Glomerular visceral epithelial cell (primary cell): ENCODE measurements at regions not wholly inside any gene's neighbourhood (a gene's known extent, or its start where the extent isn't known, plus 50 kb on each side); places are given as distances from the start of the nearest gene placed in this dataset.

ENCODE experiments used
- DNase-seq: peaks from one replicate; pipeline ENCODE4 v3.0.0-alpha.2; 2016; ENCODE audit errors: extremely low spot score

DNA sequence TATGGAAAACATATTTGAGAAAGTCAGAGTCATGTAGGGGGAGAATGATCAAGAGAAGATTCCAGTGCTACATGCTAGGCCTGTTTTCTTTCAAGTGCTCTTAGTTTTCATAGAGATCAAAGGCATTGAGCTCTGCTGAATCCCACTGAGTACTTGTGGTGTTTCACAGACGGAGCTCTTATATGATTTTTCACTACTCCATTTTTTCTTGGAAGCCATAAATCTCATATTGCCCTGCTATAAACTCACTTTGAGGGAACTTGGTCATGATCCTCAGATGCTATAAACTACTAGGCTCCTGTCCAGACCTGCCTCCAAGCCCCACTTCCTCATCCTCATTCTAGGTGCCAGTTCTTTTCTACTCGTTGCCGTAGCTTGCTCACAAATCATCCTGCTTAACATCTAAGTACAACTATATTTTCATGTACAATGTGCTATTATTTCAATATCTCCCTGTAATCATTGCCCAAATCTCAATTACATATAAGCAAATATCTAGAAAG lies 180.8 kb upstream of the CCDC179 start:
- DNase-seq = no peak

DNA sequence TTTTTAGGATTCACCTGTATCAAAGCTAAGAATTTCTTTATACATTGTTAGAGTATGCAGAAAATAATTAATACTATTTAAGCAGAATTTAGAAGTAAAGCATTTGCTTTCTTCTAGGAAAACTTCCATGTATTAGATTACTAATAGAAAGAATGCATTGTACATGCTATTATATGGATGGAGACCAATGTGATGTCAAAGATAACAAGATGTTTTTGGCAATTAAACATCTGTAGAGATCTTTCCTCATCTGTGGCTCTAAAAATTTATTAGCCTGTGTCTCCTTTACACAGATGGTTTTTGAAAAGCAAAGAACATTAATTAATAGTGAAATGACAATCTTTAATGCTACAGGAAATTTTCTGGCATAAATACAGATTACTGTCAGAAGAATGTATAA lies 198.4 kb upstream of the CCDC179 start:
- DNase-seq = no peak

DNA sequence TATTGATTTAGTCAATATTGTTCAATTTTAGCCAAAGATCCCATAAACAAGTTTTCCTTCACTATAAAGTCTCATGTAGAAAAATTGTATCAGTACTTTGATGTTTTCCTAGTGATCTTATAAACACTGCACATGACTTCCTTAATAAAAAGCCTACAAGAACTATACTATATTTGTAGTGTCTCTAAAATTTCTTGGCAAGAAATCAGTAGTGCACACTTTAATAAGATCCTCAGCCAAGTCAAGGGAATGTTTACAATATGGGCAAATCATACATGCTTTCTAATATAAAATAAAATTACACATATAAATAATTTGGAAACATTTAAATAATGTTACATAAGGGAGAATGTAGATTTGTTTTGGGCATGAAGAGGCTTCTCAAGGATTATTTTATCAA lies 203.0 kb upstream of the CCDC179 start:
- no peak for DNase-seq

DNA sequence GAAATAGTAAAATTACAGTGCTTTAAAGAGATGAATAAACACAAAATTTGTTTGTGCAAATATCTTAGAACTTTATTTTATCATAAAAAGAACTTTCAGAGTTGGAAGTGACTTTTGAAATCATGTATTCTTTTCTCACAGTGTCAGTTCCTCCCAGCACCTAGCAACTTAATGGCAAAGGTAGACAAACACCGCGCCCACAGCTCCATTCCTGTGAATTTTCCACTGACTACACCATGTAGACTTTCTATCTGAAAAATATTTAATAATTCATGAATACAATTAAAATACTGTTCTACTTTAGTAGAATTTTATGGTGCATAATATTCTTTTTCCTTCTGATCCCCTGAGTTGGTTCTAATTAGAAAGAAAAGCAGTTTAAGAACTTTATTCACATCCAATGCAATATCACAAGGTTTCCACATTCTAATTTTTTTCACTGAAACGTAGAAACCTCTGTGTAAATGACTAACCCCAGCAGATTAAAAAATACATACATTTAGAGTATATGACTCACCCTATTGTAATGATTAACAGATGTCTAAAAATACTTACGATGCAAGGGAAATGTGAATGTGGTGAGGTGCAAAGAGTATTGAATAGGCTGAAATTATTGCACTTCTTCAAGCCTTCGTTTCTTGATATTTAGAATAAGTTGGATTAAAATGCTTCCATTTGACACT lies 218.2 kb upstream of the CCDC179 start:
- peak; percentile 20 for DNase-seq

DNA sequence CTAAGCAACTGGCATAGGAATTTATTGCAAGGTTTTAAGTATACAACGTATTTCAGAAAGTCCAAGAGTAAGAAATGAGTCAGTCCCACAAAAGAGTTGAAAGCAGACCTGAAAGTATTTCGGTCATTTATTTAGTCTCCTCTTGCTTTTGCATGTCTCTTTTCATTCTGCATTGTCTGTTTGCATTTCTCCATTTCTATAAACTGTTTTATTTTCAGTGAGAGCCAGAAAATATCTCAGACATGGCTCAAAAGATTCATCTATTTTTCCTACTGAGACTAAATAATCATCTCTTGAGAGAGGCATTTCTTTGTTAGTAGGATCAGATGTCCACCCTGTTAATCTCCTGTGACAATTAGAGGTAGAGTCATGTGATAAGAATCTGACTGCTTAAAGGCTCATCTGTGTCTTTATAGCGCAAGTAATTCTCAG lies 219.1 kb upstream of the CCDC179 start:
- no peak for DNase-seq

DNA sequence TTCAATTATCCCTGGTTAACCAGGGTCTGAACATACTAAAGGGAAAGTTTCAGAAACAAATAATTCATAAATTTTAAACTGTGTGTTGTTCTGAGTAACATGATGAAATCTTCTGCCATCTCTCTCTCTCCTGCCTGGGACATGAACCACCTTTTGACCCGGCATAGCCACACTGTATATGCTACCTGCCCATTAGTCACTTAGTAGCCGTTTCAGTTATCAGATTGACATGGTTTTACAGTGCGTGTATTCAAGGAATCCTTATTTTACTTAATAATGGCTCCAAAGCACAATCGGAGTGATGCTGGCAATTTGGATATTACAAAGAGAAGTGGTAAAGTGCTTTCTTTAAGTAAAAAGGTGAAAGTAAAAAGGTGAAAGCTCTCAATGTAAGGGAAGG lies 227.1 kb upstream of the CCDC179 start:
- DNase-seq = no peak

DNA sequence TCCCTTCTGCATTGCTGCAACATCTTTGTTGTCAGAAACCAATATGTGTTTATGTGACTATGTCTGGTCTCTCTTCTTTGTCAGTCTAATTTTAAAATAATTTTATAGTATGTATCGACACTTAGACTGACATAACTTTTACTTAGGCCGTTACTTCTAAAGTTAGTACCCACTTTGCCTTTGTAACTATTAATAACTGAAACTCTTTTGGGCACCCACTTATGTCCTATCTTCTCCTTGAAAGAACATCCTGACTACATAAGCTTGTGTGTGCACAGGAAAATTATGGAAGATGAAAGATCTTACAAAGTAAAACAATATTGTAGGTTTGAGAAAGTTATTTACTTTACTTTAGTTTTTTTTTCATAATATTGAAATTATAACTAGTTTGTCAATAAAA lies 230.4 kb upstream of the CCDC179 start:
- no peak for DNase-seq

DNA sequence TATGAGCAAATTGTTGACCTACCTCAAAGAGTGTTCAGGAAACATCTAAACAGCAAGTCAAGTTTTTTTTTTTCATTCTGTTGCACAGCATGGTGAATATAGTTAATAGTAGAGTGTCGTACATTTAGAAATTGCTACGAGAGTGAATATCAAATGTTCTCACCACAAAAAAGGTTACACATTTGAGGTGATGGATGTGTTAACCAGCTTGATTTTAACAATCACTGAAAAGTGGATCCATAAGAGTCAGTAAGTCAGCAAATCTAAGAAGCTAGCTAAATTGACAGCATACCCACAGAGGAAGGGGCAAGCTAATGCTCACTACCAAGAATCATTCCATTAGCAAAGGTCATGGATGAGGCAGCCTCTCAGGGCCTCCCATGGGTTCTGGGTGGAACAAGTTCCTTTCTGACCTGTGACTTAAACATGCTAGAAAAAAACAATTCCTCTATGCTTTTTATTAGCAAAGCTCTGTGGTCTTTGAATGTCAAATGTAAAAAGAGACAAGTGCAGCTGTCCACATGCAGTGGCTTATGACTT lies 235.4 kb upstream of the CCDC179 start:
- DNase-seq = no peak

DNA sequence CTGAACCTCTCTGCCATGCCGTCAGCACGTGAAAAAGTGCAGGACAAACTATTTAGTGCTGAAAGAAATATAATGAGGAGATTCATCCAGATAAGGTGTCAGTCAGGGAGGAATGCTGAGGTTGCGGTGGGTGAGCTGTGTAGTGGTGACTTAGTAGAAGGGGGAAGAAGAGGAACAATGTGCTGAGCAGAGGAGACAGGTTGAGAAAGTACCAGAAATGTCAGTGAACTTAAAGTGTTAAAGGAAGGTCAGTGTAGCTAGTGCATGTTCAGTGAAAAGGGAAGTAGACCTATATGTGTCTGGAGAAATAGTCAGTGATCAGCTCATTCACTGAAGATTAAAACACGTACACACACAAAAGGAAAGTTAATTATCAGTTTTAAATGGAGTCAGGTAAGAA lies 237.6 kb upstream of the CCDC179 start:
- DNase-seq = no peak

DNA sequence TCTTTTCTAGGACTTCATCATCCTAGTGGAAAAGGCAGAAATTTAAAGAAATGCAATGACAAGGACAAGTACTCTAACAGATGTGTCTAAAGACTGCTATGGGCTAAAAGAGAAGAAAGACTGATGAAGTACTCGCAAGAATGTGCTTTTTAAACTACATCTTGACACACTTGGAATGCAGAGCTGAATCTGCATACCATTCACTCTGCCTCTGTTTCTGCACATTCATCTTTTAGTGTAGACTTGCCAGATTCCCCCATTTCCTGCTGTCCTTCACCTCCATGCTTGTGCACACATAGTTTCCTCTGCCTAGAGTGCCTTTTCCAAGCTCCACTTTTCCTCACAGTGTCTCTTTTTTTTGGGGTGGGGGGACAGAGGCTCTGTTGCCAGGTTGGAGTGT lies 239.0 kb upstream of the CCDC179 start:
- no peak for DNase-seq

DNA sequence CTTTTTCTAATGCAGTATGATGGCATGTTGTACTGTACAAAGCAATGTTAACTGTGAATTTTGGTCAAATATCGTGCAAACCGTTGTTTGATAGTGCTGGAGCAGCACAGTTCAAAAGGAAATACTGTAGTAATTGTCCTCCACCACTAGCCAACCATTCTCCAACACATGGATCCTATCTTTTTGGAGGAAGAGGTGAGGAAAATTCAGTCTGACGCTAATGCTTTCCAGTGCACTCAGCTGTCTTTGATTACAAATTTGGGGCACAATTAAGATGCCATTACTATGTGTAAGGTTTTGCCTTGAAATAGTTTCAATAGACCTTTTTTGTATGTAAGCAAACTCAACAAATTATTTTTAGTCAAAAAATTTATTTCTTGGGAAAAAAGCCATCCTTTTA lies 240.5 kb upstream of the CCDC179 start:
- no peak for DNase-seq

DNA sequence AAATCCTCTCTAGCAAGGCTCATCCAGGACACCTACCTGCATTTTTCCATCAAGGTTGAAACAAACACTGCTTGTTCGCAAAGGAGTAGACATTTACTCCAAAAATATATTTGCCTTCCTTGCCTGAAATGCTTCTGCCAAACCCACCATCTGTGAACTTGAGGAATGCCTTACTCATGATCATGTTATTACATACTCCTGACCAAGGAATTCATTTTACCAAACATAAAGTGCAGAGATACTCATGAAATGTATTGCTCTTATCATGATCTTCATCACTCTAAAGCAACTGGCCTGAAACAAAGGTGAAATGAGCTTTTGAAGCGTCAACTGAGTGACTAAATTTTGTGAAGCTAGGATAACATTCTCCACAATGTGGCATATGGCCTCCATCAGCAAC lies 243.1 kb upstream of the CCDC179 start:
- no peak for DNase-seq

DNA sequence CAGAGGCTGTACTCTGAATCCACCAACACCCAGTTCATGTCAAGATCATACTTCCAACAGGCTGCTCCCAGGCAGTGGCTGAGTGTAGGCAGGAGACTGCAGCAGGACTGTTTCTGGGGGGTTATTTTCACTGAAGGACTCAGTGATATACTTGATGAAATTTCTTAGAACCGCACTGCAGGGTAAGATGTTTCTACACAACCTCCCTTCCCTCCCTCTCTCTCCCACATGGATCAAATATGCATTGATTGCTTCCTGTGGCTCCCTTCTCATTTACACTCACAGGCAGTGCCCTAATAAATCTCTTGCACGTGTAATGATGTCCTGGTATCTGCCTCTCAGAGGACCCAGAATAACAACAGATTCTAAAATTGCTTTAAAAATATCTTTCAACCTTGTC lies 251.3 kb upstream of the CCDC179 start:
- no peak for DNase-seq

DNA sequence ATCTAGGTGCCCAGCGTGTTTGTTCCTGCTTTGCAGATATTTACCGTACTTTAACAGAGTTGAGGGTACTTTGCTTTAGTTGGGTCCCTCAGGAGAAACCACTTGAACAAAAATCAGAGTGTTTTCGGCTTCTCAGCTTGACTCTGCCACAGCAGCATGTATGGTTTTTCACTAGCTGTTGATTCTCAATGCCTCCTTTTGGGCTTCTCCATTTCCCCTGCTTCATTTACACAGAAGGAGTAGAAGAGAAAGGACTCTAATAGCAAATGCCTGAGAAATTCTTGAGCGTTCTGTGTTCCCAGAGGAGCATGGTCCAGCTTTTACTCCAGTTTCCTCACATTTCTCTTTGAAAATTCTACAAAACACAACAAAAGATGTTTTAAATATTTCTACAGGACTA lies 252.1 kb upstream of the CCDC179 start:
- no peak for DNase-seq

DNA sequence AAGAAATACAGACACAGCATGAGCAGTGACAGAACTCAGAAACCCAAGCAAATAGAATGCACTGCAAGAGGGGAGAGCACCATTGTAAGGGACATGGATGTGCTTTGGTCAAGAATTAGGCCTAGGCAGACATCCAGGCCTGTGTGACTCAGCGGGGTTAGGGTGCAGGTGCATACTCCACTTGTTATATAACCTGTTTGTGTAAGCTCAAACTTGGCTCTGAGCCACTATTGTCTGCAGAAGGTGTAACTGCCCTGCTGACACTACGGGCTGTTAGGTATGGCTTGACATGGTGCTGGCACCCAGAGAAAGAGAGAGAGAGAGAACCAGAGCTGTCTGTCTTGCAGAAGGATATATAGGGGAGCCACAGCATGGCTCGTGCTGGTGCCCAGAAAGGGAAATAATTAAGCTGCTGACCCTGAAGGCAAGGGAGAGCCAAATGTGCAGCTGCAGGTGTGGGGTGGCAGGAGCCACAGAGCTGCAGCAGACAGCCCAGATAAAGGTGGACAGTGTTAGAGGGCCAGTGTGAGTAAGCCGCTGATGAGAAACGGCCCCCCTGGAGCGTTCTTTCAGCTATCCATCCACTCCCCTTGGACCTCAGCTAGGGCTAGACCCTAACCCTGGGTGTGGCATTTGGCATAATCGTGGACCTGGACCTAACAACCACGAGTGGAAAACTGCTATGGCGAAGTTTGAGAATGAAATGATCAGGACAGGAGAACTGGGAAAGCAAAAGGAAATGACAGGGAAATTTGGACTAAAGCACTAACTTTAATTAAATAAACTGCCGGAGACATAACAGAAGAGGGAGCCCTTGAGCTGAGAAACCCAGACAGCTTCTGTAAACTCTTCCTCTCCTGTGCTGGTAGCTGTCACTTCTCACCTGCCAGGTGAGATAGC lies 253.0 kb upstream of the CCDC179 start:
- peak; percentile 44 for DNase-seq

DNA sequence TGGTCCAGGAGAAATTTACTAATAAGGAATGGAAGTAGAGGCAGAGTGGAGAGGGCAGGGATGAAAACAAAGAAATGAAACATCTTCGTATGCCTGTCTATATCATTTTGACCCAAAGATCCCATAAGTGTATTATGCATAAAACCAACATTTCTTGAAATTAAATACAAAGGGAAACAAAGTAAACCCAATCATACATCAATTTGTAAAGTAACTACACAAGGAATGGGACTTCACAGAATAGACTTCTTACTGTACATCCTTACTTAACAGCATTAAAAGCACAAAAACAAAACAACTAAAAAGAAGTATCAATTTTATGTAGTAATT lies 253.6 kb upstream of the CCDC179 start:
- no peak for DNase-seq

DNA sequence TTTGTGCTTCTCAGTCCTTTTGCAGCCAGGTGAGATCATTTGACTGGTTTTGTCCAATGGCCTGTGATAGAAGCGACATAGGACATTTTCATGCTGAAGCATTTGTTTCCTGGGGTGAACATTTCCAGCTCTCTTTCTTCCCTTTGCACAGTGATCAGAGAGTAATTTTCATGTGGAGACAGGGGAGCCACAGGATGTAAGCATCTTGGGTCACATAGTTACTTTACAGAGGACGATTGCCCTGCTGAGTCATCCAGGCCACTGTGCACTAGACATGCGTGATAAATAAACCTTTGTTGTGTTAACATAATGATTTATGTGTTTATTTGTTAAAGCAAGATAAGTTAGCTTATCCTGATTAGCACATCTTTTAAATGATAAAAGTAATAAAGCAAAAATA lies 263.5 kb upstream of the CCDC179 start:
- peak; percentile 6 for DNase-seq

DNA sequence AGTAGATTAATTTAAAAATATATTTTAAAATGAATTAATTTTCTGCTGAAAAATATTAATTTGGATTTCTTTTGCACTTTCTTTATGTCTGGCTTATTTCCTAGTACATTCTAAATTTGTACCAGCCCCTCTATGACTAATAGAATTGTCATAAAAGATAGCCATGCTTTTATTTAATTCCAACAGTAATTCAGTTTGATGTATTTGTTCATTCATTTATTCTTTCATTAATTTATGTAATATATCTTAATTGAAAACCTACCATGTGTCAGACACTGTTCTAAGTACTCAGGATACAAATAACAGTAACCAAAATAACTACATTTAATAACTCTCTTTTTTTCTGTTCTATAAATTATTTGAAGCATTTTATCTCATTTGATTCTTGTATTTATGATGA lies 264.0 kb upstream of the CCDC179 start:
- DNase-seq = no peak

DNA sequence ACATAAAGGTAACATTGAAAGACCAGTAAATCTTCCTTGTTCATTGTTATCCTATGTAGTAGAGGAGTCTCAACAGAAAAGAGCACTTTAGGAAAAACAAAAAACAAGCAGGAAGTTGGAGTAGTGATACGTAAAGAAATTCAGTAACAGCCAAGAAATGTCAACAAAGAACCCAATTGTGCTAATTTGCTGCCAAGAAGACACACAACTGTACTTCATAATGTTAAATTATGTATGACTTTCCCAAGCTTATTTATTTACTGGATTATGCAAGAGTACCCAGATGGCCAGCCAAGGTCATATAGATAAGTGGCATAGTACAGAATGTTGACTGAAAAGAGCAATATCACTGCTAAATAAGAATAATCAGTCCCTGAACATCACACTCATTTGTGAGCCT lies 264.7 kb upstream of the CCDC179 start:
- DNase-seq = no peak

DNA sequence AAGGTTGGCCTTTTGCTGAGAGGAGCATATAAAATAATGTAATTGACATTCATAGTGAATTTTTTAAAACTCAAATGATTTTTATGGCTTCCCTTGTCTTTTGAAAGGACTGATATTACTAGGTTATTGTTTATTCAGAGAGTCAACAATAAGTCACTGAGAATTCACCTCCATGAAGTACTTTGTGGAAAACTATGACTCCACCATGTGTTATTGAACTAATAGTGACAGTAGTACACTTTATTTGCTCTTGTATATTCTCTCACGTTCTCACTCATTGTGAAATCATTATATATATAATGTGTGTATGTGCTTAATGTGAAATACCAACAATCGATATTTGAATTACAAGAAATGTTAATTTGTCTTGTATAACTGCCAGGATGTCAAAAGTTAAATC lies 267.4 kb upstream of the CCDC179 start:
- DNase-seq = no peak

DNA sequence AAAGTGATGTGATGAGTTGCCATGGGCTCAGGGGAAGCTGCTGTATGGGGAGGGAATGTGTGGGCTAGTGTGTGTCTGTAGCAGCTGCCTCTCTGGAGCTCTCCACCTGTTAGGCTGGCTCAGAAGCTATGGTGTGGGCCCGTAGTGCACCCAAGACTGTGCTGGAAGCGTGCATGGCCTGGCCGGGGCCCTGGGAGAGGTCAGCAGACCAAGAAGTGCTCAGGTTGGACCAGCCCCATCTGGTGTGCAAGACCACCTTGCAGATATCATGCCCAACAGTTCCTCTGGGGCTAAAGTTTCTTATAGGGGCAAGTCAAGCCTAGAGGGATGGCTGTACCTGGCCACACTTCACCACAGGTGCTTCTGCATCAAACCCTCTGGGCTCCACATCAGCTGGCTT lies 274.4 kb upstream of the CCDC179 start:
- no peak for DNase-seq

DNA sequence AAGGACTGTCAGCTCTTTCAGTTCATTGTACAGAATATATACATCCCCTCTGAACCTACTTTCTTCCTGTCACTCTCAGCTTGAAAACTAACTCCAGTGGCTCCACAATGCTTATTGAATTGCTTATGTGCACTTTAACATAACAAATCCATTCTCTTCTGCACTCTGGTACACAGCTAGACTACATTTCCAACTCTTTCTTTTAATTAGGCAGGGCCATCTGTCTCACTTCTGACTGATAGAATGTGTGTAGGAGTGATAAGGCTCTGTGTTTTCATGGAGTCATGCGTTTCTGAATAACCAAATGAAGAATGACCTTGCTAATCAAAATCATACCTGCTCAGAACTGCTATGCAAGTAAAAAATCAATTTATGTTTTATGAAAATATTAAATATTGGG lies 278.5 kb upstream of the CCDC179 start:
- no peak for DNase-seq

DNA sequence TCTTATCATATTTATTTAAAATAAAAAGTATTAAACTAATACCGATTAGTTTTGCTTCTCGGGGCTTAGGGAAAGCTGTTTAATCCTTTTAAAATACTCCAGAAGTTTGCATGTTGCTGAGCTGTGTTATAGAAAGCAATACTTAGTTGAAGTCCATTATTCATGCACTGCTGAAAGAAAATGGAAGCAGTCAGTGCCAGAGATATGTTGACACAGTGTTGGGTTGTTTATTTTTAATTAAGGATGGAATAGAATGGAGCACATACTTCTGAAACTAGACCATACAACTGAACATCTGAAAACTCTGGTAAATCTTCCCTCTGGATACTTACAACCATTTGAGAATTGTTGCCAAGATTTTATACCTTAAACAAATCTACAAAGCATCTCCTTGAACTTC lies 282.7 kb upstream of the CCDC179 start:
- DNase-seq = no peak
